GM12865 (cell line): ENCODE measurements at regions not wholly inside any gene's neighbourhood (a gene's known extent, or its start where the extent isn't known, plus 50 kb on each side); places are given as distances from the start of the nearest gene placed in this dataset.

ENCODE experiments used
- DNase-seq: peaks from one replicate; pipeline ENCODE4 v3.0.0; 2010; ENCODE audit warnings: low read depth
- H3K4me3 ChIP-seq: 2 replicates; pipeline ENCODE4 v1.5.1; 2011; ENCODE audit warnings: mild to moderate bottlenecking, low read depth, low read length, control low read depth
- CTCF ChIP-seq: IDR thresholded peaks from 2 replicates; pipeline ENCODE4 v1.5.1; 2011; ENCODE audit warnings: low read length, control low read depth, low read depth, inconsistent platforms; ENCODE audit not compliant: insufficient read depth; ENCODE audit errors: missing control alignments

GRCh38 chr3:116767726-116768125, 58.1 kb downstream of the TUSC7 start:
- H3K4me3 ChIP-seq = no peak overlapping the region
- TF ChIP-seq CTCF = no peak
- DNase-seq = no peak

- DNase-seq = peak; percentile 78
- TF ChIP-seq CTCF = peak; percentile 89
- H3K4me3 ChIP-seq = no peak overlapping the region
Observed at GRCh38 chr3:116770815-116771450, 61.4 kb downstream of the TUSC7 start.

- no peak for TF ChIP-seq CTCF
- no peak for DNase-seq
- no peak overlapping the region for H3K4me3 ChIP-seq
Observed at GRCh38 chr3:116776880-116777785, 67.6 kb downstream of the TUSC7 start.

GRCh38 chr3:116785226-116785625, 75.6 kb downstream of the TUSC7 start:
- no peak overlapping the region for H3K4me3 ChIP-seq
- TF ChIP-seq CTCF = no peak
- no peak for DNase-seq

GRCh38 chr3:116802651-116803050, 93.1 kb downstream of the TUSC7 start:
- no peak for TF ChIP-seq CTCF

GRCh38 chr3:116806351-116806750, 96.8 kb downstream of the TUSC7 start:
- H3K4me3 ChIP-seq = no peak overlapping the region
- TF ChIP-seq CTCF = no peak
- no peak for DNase-seq

More at GRCh38 chr3:116802651-116803050, 93.1 kb downstream of the TUSC7 start:
- no peak overlapping the region for H3K4me3 ChIP-seq
- no peak for DNase-seq
